HCT116 (cell line): ENCODE measurements at regions not wholly inside any gene's neighbourhood (a gene's known extent, or its start where the extent isn't known, plus 50 kb on each side); places are given as distances from the start of the nearest gene placed in this dataset.

Experiments used
- CTCF ChIP-seq, 3 experiments: fragments of 200-600 bp in 1 of 3; sonication (generic) in 1 of 3; IDR thresholded peaks in 2 of 3; conservative IDR thresholded peaks in 1 of 3; 2 replicates each; pipeline ENCODE4 v1.5.1; 2012 to 2017; ENCODE audit warnings: low read depth in 2 of 3, low read length in 2 of 3, antibody characterized with exemption in 1 of 3, borderline replicate concordance in 1 of 3, control low read depth in 1 of 3, mild to moderate bottlenecking in 1 of 3, mixed read lengths in 1 of 3, mixed run types in 1 of 3, moderate library complexity in 1 of 3; ENCODE audit not compliant: insufficient read depth in 1 of 3
- EGR1 ChIP-seq: IDR thresholded peaks from 2 replicates; pipeline ENCODE4 v1.6.1; 2012; ENCODE audit warnings: low read depth
- EZH2 ChIP-seq: fragments of 200-600 bp; sonication (generic); IDR thresholded peaks from 2 replicates; pipeline ENCODE4 v1.6.1; 2017; ENCODE audit warnings: antibody characterized with exemption, mixed run types
- MAX ChIP-seq: IDR thresholded peaks from 2 replicates; pipeline ENCODE4 v1.6.1; 2012
- POLR2A ChIP-seq: IDR thresholded peaks from 2 replicates; pipeline ENCODE4 v1.7.0; 2011; ENCODE audit warnings: borderline replicate concordance; ENCODE audit not compliant: insufficient read depth, insufficient read length; ENCODE audit errors: extremely low read depth
- POLR2AphosphoS5 ChIP-seq: IDR thresholded peaks from 2 replicates; pipeline ENCODE4 v1.6.1; 2011; ENCODE audit warnings: mild to moderate bottlenecking, low read depth, low read length, moderate library complexity
- REST ChIP-seq: IDR thresholded peaks from 2 replicates; pipeline ENCODE4 v1.6.1; 2012; ENCODE audit warnings: low read depth
- SRF ChIP-seq: IDR thresholded peaks from 2 replicates; pipeline ENCODE4 v1.6.1; 2012; ENCODE audit warnings: low read depth
- YY1 ChIP-seq: IDR thresholded peaks from 2 replicates; pipeline ENCODE4 v1.6.1; 2011; ENCODE audit warnings: low read length, low read depth, moderate library complexity, mild to moderate bottlenecking; ENCODE audit not compliant: insufficient replicate concordance; ENCODE audit errors: extremely low read depth
- ZNF274 ChIP-seq: fragments of 200-500 bp; sonication (Bioruptor generic); IDR thresholded peaks from 2 replicates; pipeline ENCODE4 v1.6.1; 2014; ENCODE audit warnings: mild to moderate bottlenecking, low read depth, low read length, inconsistent platforms

- TF ChIP-seq EZH2 (no peak), MAX (no peak), CTCF (IDR thresholded peaks at IDR 0.05 in 2 of 3, conservative IDR thresholded peaks at IDR 0.05 in 1 of 3; ENCODE audit: borderline replicate concordance in 1 of 3, insufficient read depth in 1 of 3, low read depth in 2 of 3, low read length in 2 of 3) (no peak), SRF (no peak), REST (no peak), POLR2AphosphoS5 (no peak), ZNF274 (no peak), YY1 (no peak), EGR1 (no peak), POLR2A (no peak)
Measured at GRCh38 chr13:40123962-40124632, 468.6 kb downstream of the COG6 start.
